ENCODE measurements at regions not wholly inside any gene's neighbourhood (a gene's known extent, or its start where the extent isn't known, plus 50 kb on each side); places are given as distances from the start of the nearest gene placed in this dataset.

- no peak for TF ChIP-seq ARID4B (CRISPR knock-in tag; IDR thresholded peaks at IDR 0.05; ENCODE audit: borderline replicate concordance)
- no peak for TF ChIP-seq EMX1 (CRISPR knock-in tag; IDR thresholded peaks at IDR 0.05)
- TF ChIP-seq AFF4 (CRISPR knock-in tag; IDR thresholded peaks at IDR 0.05; ENCODE audit: borderline replicate concordance), result no peak
- no peak for TF ChIP-seq STAT6 (CRISPR knock-in tag; conservative IDR thresholded peaks at IDR 0.05; ENCODE audit: low read depth)
- no peak for TF ChIP-seq ZNF281 (CRISPR knock-in tag; IDR thresholded peaks at IDR 0.05)
- TF ChIP-seq CTCF (IDR thresholded peaks at IDR 0.05), result no peak
- no peak for TF ChIP-seq GABPB1 (CRISPR knock-in tag; IDR thresholded peaks at IDR 0.05)
- no peak for TF ChIP-seq USF1 (CRISPR knock-in tag; IDR thresholded peaks at IDR 0.05)
- no peak for TF ChIP-seq ZNF138 (CRISPR knock-in tag; conservative IDR thresholded peaks at IDR 0.05)
Measured at GRCh38 chr6:147016440-147016839, 187.8 kb upstream of the STXBP5 start (continued).

- no peaks in the 10 kb centered on the region for H3K9me3 Mint-ChIP-seq
- CTCF ChIA-PET, result no interaction called here
- no peak for DNase-seq (ENCODE audit: low spot score)
- no peak overlapping the region for H3K4me3 Mint-ChIP-seq
- POLR2A ChIA-PET, result no interaction called here
- no peak overlapping the region for H3K27ac Mint-ChIP-seq
- ATAC-seq, result peak; percentile 74
- 0 out of 2 replicates have a peak, but pooled peaks cover 9% of the 10 kb centered on the region for H3K4me1 Mint-ChIP-seq
- H3K27me3 Mint-ChIP-seq (ENCODE audit: low read depth), result no peaks in the 10 kb centered on the region
- no peaks in the 10 kb centered on the region for H3K36me3 Mint-ChIP-seq
- TF ChIP-seq STAT6 (CRISPR knock-in tag; conservative IDR thresholded peaks at IDR 0.05; ENCODE audit: low read depth), result no peak
- TF ChIP-seq NR2C2 (CRISPR knock-in tag; IDR thresholded peaks at IDR 0.05), result no peak
- TF ChIP-seq USF2 (CRISPR knock-in tag; IDR thresholded peaks at IDR 0.05), result no peak
- no peak for TF ChIP-seq NR3C1 (CRISPR knock-in tag; conservative IDR thresholded peaks at IDR 0.05; ENCODE audit: low read depth)
- TF ChIP-seq USF1 (CRISPR knock-in tag; IDR thresholded peaks at IDR 0.05), result no peak
Measured at GRCh38 chr6:147017153-147017552, 187.1 kb upstream of the STXBP5 start.

Data from WTC11 (cell line).